HL-60 (cell line): ENCODE measurements at regions not wholly inside any gene's neighbourhood (a gene's known extent, or its start where the extent isn't known, plus 50 kb on each side); places are given as distances from the start of the nearest gene placed in this dataset.

Experiments used
- DNase-seq, 2 experiments: peaks; one replicate each; pipeline ENCODE4 v3.0.0-alpha.2; 2010 to 2020; ENCODE audit warnings: low read depth in 1 of 2, low spot score in 1 of 2
- H3K27ac ChIP-seq: fragments of 250-450 bp; sonication (Bioruptor Pico); replicated peaks from 2 replicates; pipeline ENCODE4 v1.5.1; 2020; ENCODE audit warnings: mild to moderate bottlenecking, moderate library complexity
- H3K27me3 ChIP-seq: fragments of 250-450 bp; sonication (Bioruptor Pico); 2 replicates; pipeline ENCODE4 v1.5.1; 2021; ENCODE audit warnings: mild to moderate bottlenecking, moderate library complexity; ENCODE audit not compliant: insufficient read depth, poor library complexity, severe bottlenecking
- H3K4me3 ChIP-seq: replicated peaks from 2 replicates; pipeline ENCODE4 v1.5.1; 2011; ENCODE audit warnings: mild to moderate bottlenecking, control low read depth, low read length; ENCODE audit not compliant: insufficient read depth
- CTCF ChIP-seq: IDR thresholded peaks from one replicate; pipeline ENCODE4 v1.5.1; 2011; ENCODE audit warnings: low read length, control low read depth, inconsistent platforms; ENCODE audit not compliant: insufficient read depth
- GABPA ChIP-seq: IDR thresholded peaks from 2 replicates; pipeline ENCODE4 v1.6.1; 2012; ENCODE audit warnings: low read depth
- POLR2AphosphoS5 ChIP-seq: IDR thresholded peaks from 2 replicates; pipeline ENCODE4 v1.6.1; 2012; ENCODE audit warnings: low read depth
- REST ChIP-seq: IDR thresholded peaks from 2 replicates; pipeline ENCODE4 v1.6.1; 2012; ENCODE audit warnings: low read depth; ENCODE audit not compliant: insufficient replicate concordance
- SPI1 ChIP-seq: IDR thresholded peaks from 2 replicates; pipeline ENCODE4 v1.6.1; 2012; ENCODE audit warnings: low read depth, mild to moderate bottlenecking, borderline replicate concordance

- H3K27ac ChIP-seq: no peak overlapping the region
- no peaks in the 10 kb centered on the region for H3K27me3 ChIP-seq
Observed at GRCh38 chr2:121118951-121119350, 166.1 kb downstream of the TFCP2L1 start.

GRCh38 chr2:121120411-121120810, 164.6 kb downstream of the TFCP2L1 start:
- H3K27ac ChIP-seq: no peak overlapping the region
- H3K27me3 ChIP-seq: no peaks in the 10 kb centered on the region
- no peak for DNase-seq
- TF ChIP-seq REST: no peak
- TF ChIP-seq SPI1: no peak
- no peak for TF ChIP-seq CTCF
- no peak for TF ChIP-seq GABPA
- no peak for TF ChIP-seq POLR2AphosphoS5
- no peak overlapping the region for H3K4me3 ChIP-seq

More at GRCh38 chr2:121118951-121119350, 166.1 kb downstream of the TFCP2L1 start:
- no peak for DNase-seq
- no peak for TF ChIP-seq CTCF
- H3K4me3 ChIP-seq: no peak overlapping the region

- H3K27ac ChIP-seq: no peak overlapping the region
- DNase-seq: no peak
- TF ChIP-seq REST (no peak), SPI1 (no peak), POLR2AphosphoS5 (no peak), GABPA (no peak), CTCF (no peak)
- no peak overlapping the region for H3K4me3 ChIP-seq
- no peaks in the 10 kb centered on the region for H3K27me3 ChIP-seq
Observed at GRCh38 chr2:121120991-121121390, 164.0 kb downstream of the TFCP2L1 start.

- Histone ChIP-seq H3K27ac (no peak overlapping the region), H3K4me3 (no peak overlapping the region), H3K27me3 (no peaks in the 10 kb centered on the region)
- no peak for DNase-seq
- TF ChIP-seq REST (no peak), CTCF (no peak), SPI1 (no peak), GABPA (no peak), POLR2AphosphoS5 (no peak)
Observed at GRCh38 chr2:121121661-121122060, 163.3 kb downstream of the TFCP2L1 start.
